LNCAP (cell line): ENCODE measurements at regions not wholly inside any gene's neighbourhood (a gene's known extent, or its start where the extent isn't known, plus 50 kb on each side); places are given as distances from the start of the nearest gene placed in this dataset.

Experiments used
- TF ChIP-seq, protein P1 (sequence below): fragments of 450-650 bp; IDR thresholded peaks from 2 replicates; pipeline ENCODE4 v1.5.1; 2017; ENCODE audit warnings: mild to moderate bottlenecking

DNA sequence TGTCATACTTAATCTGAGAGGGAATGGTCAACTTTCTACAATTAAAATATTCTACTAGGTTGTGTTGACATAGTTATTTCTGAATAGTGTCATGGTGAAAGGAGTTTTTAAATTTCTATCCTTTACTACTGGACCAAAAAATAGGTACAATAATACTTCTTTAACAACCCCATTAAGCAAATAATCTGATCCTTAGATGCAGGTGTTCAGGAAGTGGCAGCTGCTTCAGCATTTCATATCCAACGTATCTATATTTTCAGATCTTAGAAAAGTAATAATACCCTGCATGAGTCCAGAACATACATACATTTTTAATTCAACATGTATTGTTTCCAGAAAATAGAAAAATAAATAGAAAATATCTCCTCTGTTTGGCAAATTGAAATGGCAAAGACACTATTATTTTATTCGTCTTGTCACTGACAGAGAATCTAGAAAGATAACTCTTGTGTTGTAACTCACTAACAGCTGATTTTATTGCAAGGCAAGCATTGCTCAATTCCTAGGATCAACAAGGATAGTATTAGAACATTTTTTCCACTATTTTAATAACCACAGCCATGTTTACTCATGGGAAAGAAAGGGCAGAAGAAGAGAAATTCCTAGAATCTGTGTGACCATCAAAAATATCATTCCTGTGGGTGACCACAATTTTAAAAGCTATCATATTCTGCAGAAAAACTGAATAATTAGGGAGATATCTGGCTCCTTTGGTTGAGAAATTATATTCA lies 159.3 kb upstream of the CNTNAP2 start:
- TF ChIP-seq, protein P1, sequence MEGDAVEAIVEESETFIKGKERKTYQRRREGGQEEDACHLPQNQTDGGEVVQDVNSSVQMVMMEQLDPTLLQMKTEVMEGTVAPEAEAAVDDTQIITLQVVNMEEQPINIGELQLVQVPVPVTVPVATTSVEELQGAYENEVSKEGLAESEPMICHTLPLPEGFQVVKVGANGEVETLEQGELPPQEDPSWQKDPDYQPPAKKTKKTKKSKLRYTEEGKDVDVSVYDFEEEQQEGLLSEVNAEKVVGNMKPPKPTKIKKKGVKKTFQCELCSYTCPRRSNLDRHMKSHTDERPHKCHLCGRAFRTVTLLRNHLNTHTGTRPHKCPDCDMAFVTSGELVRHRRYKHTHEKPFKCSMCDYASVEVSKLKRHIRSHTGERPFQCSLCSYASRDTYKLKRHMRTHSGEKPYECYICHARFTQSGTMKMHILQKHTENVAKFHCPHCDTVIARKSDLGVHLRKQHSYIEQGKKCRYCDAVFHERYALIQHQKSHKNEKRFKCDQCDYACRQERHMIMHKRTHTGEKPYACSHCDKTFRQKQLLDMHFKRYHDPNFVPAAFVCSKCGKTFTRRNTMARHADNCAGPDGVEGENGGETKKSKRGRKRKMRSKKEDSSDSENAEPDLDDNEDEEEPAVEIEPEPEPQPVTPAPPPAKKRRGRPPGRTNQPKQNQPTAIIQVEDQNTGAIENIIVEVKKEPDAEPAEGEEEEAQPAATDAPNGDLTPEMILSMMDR = no peak

DNA sequence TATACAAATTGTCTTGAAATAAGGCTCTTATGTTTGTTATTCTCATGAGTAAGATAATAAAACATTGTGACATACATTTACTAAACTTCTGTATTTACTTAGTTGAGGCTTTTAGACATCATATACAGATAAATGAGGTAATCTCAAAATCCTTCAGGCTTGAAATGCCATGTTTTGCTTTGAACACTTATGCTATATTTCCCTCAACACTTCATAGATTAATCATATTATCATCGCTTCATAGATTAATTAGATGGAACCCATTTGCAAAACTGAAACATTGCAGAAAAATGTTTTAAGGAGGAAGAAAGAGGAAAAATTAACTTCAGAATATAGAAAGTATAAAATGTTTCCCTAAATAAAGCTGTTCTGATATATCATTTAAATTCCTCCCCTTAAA lies 165.0 kb upstream of the CNTNAP2 start:
- TF ChIP-seq, protein P1 = no peak

DNA sequence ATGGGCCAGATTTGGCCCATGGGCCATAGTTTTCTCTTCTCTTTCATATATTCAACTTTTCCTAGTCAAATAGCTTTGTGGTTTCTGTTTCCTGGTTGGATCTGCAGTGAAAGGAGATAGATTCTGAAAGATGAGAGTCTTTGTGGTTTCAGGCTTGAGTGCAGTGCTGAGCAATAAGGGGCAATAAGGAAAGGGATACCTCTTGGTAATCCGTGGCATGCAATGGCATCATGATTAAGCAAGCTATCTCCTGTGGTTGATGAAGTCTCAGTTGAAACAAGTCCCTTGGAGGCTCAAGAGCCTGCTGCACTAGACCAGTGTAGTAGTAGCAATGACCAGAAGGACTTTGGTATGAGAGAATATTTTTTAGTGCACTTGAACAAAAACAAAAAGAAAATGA lies 187.7 kb upstream of the CNTNAP2 start:
- TF ChIP-seq, protein P1 = no peak

DNA sequence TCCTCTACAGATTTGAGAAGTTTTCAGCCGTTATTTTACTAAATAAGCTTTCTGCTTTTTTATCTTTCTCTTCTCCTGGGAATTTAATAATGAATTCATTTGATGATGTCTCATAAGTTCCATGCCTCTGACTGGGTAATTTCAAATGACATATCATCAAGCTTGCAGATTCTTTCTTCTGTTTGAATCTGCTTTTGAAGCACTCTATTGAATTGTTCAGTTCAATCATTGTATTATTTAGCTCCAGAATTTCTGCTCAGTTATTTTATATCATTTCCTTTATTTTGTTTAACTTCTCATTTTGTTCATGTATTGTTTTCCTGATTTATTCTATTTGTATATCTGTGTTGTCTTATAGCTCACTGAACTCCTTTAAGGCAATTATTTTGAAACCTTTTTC lies 196.9 kb upstream of the CNTNAP2 start:
- TF ChIP-seq, protein P1 = no peak

DNA sequence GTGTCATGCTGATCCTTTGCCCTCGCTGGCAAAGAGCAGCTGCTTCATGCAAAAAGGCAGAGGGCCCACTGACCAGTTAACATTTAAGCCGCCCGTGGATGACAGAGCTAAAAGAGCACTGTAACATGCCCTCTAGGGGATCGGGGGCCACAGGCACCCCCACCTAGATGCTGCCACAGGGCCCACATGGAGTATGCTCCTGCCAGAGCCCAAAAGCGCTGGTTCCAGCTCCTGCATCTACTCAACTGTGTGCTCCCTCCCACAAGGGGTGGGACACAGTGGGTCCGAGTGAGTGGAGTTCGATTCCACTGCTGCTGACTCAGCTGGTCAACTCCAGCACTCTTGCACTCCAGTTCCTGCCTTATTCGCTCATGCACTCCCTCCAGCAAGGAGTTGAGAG lies 199.8 kb upstream of the CNTNAP2 start:
- TF ChIP-seq, protein P1 = no peak

DNA sequence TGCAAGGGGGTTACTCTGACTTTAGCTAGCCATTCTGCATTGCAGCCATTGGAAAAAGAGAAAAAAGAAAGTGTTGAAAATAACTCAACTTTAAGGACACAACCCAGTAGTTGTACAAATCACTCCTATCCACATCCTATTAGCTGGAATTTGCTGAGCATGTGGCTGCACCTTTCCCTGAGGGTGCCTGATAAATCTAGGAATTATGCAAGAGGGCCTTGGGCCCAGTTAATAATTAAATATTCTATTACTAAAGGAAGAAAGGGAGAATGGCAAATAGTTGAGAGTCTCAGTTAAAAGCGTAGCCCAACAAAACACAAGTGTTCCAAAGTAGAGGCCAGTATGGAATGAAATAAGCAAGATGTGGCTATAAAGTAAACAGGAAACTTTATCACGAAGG lies 200.9 kb upstream of the CNTNAP2 start:
- TF ChIP-seq, protein P1 = no peak

DNA sequence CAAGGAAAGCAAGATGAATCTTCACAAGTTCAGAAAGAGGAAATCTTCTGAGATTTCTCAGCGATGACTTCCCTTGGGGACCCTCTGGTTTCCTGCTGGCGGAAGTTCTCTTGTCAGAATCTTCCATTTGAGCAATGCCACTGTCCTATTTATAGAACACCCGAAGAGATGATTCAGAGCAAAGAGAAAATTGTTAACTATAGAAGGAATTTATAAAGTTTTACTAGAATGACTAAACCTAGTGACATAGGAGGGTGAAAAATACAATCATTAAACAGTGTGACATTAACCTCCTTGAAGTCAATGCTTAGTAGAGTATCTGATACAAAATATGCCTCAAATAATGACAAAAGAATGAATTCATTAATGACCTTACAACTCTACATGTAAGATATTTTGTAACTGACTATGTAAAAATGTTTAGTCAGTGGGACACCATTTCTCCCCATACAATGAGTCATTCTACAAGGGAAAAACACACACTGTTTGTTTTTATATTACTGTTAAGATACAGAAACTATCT lies 206.5 kb upstream of the CNTNAP2 start:
- TF ChIP-seq, protein P1 = no peak
